ENCODE measurements at regions not wholly inside any gene's neighbourhood (a gene's known extent, or its start where the extent isn't known, plus 50 kb on each side); places are given as distances from the start of the nearest gene placed in this dataset.

- peaks cover 0 to 3% (median 0%) of the 10 kb centered on the region in 7 donors for H3K27me3 ChIP-seq (replicated peaks in 1 of 7)
- no peaks in the 10 kb centered on the region for H3K4me1 ChIP-seq
- H3K27ac ChIP-seq: no peak overlapping the region
- no peaks in the 10 kb centered on the region for H3K36me3 ChIP-seq
- no peaks in the 10 kb centered on the region for H3K9me3 ChIP-seq
- no peak overlapping the region for H3K4me3 ChIP-seq
- DNase-seq: no peak
- 75 to 87% (median 81%) methylated on average over 2 of the region's 2 CpGs for WGBS, 5 donors
- TF ChIP-seq POLR2A (IDR thresholded peaks at IDR 0.05) (no peak), CTCF (IDR thresholded peaks at IDR 0.05 in 8 of 11, conservative IDR thresholded peaks at IDR 0.05 in 3 of 11) (no peak), POLR2AphosphoS5 (IDR thresholded peaks at IDR 0.05) (no peak)
- intact Hi-C loops (cut with DNase I; ENCODE audit: low total_unique reads): no loop called here
Observed at GRCh38 chr3:18238332-18238731, 186.8 kb downstream of the SATB1 start.

- TF ChIP-seq POLR2AphosphoS5 (IDR thresholded peaks at IDR 0.05) (no peak), POLR2A (IDR thresholded peaks at IDR 0.05) (no peak), CTCF (IDR thresholded peaks at IDR 0.05 in 8 of 11, conservative IDR thresholded peaks at IDR 0.05 in 3 of 11) (no peak)
- DNase-seq: no peak
- Histone ChIP-seq H3K36me3 (no peaks in the 10 kb centered on the region), H3K4me3 (no peak overlapping the region), H3K9me3 (no peaks in the 10 kb centered on the region), H3K27ac (no peak overlapping the region), H3K27me3 (replicated peaks in 1 of 7) (peaks cover 0 to 3% (median 0%) of the 10 kb centered on the region in 7 donors), H3K4me1 (no peaks in the 10 kb centered on the region)
- 56 to 76% (median 73%) methylated on average over 5 of the region's 5 CpGs for WGBS, 5 donors
- intact Hi-C loops (cut with DNase I; ENCODE audit: low total_unique reads): no loop called here
Observed at GRCh38 chr3:18237251-18238005, 187.7 kb downstream of the SATB1 start.

- no peak overlapping the region for H3K27ac ChIP-seq
- 88 to 96% (median 90%) methylated on average over 2 of the region's 2 CpGs for WGBS, 5 donors
Observed at GRCh38 chr3:18236726-18237125, 188.4 kb downstream of the SATB1 start.

More at GRCh38 chr3:18236726-18237125, 188.4 kb downstream of the SATB1 start:
- intact Hi-C loops (cut with DNase I; ENCODE audit: low total_unique reads): no loop called here
- Histone ChIP-seq H3K4me1 (no peaks in the 10 kb centered on the region), H3K36me3 (no peaks in the 10 kb centered on the region), H3K9me3 (no peaks in the 10 kb centered on the region), H3K4me3 (no peak overlapping the region), H3K27me3 (replicated peaks in 1 of 7) (peaks cover 0 to 3% (median 0%) of the 10 kb centered on the region in 7 donors)
- TF ChIP-seq CTCF (IDR thresholded peaks at IDR 0.05 in 8 of 11, conservative IDR thresholded peaks at IDR 0.05 in 3 of 11): no peak
- no peak for TF ChIP-seq POLR2AphosphoS5 (IDR thresholded peaks at IDR 0.05)
- no peak for TF ChIP-seq POLR2A (IDR thresholded peaks at IDR 0.05)
- no peak for DNase-seq
